Lower leg skin (tissue), 4 donors: ENCODE measurements at regions not wholly inside any gene's neighbourhood (a gene's known extent, or its start where the extent isn't known, plus 50 kb on each side); places are given as distances from the start of the nearest gene placed in this dataset.

Experiments
- DNase-seq, 2 donors: peaks; one replicate each; pipeline ENCODE4 v3.0.0-alpha.2; 2019; ENCODE audit warnings: low spot score in 2 of 2
- H3K4me3 ChIP-seq: fragments of 200-600 bp; sonication (generic); 2 replicates; pipeline ENCODE4 v1.5.1; 2017; ENCODE audit warnings: mild to moderate bottlenecking, low read depth; ENCODE audit not compliant: poor library complexity, severe bottlenecking
- POLR2A ChIP-seq, 2 donors: fragments of 450-650 bp; IDR thresholded peaks; one replicate each; pipeline ENCODE4 v1.6.1; 2016 to 2017; ENCODE audit warnings: antibody characterized with exemption in 2 of 2, mild to moderate bottlenecking in 1 of 2, moderate library complexity in 1 of 2
- WGBS, 2 donors: methylation state at CpG; one replicate each; pipeline ENCODE4 v1.1.5; 2018; 5-methylcytosine and 5-hydroxymethylcytosine counted together
- intact Hi-C: fragments of 100-400 bp; cut with DNase I; formaldehyde crosslinking; loops from one replicate; pipeline ENCODE4 v1.15.0; 2023; ENCODE audit warnings: low total_unique reads
- TF ChIP-seq, protein P1 (sequence below), 3 donors: fragments of 450-650 bp; IDR thresholded peaks; one replicate each; pipeline ENCODE4 v1.5.1; 2016; ENCODE audit warnings: antibody characterized with exemption in 3 of 3, mild to moderate bottlenecking in 3 of 3, moderate library complexity in 2 of 3

DNA sequence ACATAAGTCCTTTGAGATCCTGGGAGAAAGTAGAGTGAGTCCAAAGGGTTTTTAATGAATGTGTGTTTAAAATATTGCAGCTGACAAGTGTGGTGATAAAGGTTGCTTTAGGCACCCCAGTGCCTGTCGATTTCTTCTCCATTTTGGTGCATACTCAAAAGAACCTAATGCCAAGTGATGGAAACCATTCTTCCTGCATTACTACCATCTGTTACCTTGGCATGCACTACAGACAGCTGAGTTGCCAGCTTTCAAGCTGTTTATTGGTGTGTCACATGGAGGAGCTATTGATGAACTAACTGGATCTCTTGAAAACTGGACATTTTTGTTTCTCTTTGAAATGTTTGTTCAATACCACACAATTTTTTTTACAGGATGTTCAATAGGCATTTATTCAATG, 350.0 kb downstream of the AKAIN1 start:
- TF ChIP-seq POLR2A (IDR thresholded peaks at IDR 0.05) = no peak
- intact Hi-C loops = no loop called here
- 56 to 83% methylated on average over 1 of the region's 1 CpG for WGBS, 2 donors
- DNase-seq = no peak
- H3K4me3 ChIP-seq = no peak overlapping the region

DNA sequence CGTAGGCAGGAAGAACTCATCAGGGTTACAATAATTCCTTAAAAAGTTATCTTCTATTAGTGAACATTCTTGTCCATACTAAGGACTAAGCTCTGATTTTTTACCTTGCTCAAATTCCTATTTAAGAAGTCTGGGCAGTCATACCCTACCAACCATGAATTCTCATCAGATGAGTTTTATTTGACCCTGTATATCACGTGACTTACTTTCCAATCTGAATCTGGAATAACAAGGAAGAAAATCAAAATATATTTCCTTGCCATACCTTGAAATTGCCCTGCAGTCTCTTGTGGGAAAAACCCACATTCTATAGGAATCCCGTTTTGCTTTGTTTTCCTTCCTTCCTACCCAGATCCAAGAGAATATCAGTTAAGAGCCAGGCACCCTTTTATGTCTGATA, 352.7 kb downstream of the AKAIN1 start:
- DNase-seq = no peak
- TF ChIP-seq POLR2A (IDR thresholded peaks at IDR 0.05) = no peak
- TF ChIP-seq, protein P1, sequence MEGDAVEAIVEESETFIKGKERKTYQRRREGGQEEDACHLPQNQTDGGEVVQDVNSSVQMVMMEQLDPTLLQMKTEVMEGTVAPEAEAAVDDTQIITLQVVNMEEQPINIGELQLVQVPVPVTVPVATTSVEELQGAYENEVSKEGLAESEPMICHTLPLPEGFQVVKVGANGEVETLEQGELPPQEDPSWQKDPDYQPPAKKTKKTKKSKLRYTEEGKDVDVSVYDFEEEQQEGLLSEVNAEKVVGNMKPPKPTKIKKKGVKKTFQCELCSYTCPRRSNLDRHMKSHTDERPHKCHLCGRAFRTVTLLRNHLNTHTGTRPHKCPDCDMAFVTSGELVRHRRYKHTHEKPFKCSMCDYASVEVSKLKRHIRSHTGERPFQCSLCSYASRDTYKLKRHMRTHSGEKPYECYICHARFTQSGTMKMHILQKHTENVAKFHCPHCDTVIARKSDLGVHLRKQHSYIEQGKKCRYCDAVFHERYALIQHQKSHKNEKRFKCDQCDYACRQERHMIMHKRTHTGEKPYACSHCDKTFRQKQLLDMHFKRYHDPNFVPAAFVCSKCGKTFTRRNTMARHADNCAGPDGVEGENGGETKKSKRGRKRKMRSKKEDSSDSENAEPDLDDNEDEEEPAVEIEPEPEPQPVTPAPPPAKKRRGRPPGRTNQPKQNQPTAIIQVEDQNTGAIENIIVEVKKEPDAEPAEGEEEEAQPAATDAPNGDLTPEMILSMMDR (IDR thresholded peaks at IDR 0.05) = no peak
- no peak overlapping the region for H3K4me3 ChIP-seq
- 55 to 68% methylated on average over 3 of the region's 3 CpGs for WGBS, 2 donors
- intact Hi-C loops = no loop called here

DNA sequence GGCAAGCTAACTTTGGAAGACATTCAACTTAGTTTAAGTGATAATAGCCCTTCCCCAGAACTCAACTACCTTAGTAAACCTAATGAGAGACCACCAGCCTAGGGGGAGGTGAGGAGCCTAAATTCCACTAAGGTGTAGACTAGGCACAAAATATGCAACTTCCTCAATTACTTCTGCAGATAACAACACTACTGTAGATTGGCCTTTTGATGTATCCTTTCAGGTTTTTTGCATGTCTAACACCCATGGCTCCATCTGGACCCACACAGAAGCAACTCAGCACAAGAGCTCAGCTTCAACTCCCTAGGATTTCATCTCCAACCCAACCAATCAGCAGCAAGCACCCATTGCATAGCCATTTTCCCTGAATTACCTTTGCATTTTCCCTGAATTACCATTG, 353.3 kb downstream of the AKAIN1 start:
- H3K4me3 ChIP-seq = no peak overlapping the region
- intact Hi-C loops = no loop called here
- no peak for TF ChIP-seq POLR2A (IDR thresholded peaks at IDR 0.05)
- TF ChIP-seq, protein P1 (IDR thresholded peaks at IDR 0.05) = no peak
- no peak for DNase-seq

DNA sequence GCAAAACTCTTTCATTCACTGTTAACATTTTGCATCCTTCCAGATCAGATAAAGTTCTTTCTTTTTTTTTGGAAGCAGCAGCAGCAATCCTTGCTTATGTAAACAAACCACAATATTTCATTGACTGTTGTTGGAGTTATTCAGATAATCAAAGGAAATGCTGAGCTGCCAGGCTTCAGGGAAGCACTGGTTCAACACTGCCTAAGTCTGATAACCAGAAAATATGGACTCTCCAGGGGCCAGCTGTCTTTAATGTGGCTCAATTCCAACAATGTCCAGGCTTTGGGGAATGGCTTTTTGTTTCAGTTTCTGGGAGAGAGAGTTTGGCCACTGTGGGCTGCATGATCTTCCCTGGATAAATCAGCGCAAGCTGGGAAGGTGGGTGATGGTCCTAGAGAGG, 354.3 kb downstream of the AKAIN1 start:
- no peak for DNase-seq
- 80% methylated on average over 1 of the region's 1 CpG for WGBS, 2 donors
- intact Hi-C loops = no loop called here
- TF ChIP-seq POLR2A (IDR thresholded peaks at IDR 0.05) = no peak
- TF ChIP-seq, protein P1 (IDR thresholded peaks at IDR 0.05) = no peak
- H3K4me3 ChIP-seq = no peak overlapping the region

DNA sequence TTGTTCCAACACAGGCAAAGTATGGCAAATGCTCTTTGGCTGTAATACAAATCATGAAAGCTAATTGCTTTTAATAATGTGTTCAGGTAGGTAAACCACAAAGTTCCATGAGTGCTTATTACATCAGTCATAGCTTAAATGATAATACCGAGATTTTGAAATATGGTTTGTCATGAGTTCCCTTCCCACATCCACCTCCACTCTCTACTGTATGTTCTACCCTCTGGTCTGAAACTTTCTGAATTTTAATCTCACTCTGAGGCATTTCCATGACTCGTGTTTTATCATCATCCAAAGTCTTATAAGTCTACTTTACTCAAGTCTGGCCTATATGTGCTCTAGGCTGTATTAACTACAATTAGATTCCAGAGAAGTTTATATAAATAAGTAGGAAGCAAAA, 354.8 kb downstream of the AKAIN1 start:
- intact Hi-C loops = no loop called here
- 49 to 56% methylated on average over 2 of the region's 2 CpGs for WGBS, 2 donors
- TF ChIP-seq, protein P1 (IDR thresholded peaks at IDR 0.05) = no peak
- TF ChIP-seq POLR2A (IDR thresholded peaks at IDR 0.05) = no peak
- no peak overlapping the region for H3K4me3 ChIP-seq
- DNase-seq = no peak

DNA sequence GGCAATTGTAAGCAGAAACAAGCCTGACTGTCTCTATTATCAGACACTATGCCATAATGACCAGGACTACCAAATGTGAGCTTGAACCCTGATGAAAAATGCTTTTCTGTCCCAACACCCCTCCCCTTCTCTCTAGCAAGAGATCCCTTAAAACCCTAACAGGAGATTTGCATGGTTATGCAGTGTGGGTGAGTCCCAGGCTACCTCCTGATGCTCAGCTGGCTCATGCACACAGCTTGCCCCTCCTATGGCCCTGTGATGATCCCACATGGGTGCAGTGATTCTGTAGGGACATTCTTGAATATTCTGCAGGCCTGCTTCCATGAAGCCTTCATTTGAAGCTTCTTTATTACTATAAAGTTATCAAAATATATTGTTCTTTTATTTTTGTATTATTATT, 357.4 kb downstream of the AKAIN1 start:
- DNase-seq = no peak
- intact Hi-C loops = no loop called here
- TF ChIP-seq POLR2A (IDR thresholded peaks at IDR 0.05) = no peak
- TF ChIP-seq, protein P1 (IDR thresholded peaks at IDR 0.05) = no peak
- no peak overlapping the region for H3K4me3 ChIP-seq
